ENCODE measurements at regions not wholly inside any gene's neighbourhood (a gene's known extent, or its start where the extent isn't known, plus 50 kb on each side); places are given as distances from the start of the nearest gene placed in this dataset.
"Not testable (repeated sequence)": the region's sequence is repeated elsewhere in the genome, so short reads cannot be mapped to it uniquely, and the experiment has no call there.

DNA sequence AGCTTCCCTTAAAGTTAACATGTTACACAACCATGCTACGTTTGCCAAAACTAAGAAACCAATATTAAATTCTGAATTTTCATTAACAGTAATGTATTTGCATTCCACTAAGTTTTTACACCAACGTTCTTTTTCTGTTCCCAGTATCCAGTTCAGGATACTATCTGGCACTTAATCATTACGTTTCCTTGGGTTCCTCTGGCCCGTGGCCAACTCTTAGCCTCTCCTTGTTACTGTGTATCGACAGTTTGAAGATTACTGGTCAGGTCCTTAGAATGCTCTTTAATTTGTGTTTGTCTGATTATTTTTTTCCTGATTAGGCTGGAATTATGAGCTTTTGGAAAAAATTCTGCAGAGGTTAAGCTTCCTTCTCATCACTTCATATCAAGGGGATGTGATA is 95.5 kb downstream of the GOLGA8K start:
- not testable (repeated sequence) for TF ChIP-seq CTCF, POLR2A (IDR thresholded peaks at IDR 0.05)

All from Peyer's patch (tissue), 4 donors.